Peyer's patch (tissue), 4 donors: ENCODE measurements at regions not wholly inside any gene's neighbourhood (a gene's known extent, or its start where the extent isn't known, plus 50 kb on each side); places are given as distances from the start of the nearest gene placed in this dataset.

Source experiments
- DNase-seq, 3 donors: peaks; one replicate each; pipeline ENCODE4 v3.0.0-alpha.2; 2017 to 2019
- H3K27ac ChIP-seq, 4 donors: fragments of 200-600 bp; sonication (generic); one replicate each; pipeline ENCODE4 v1.5.1; 2016 to 2019
- H3K27me3 ChIP-seq, 2 donors: fragments of 200-600 bp; sonication (generic); one replicate each; pipeline ENCODE4 v1.5.1; 2019
- H3K36me3 ChIP-seq, 3 donors: fragments of 200-600 bp; sonication (generic); one replicate each; pipeline ENCODE4 v1.5.1; 2016 to 2019
- H3K4me1 ChIP-seq, 4 donors: fragments of 200-600 bp; sonication (generic); one replicate each; pipeline ENCODE4 v1.5.1; 2016 to 2019
- H3K4me3 ChIP-seq, 4 donors: fragments of 200-600 bp; sonication (generic); 1 replicate in 3 of 4; 2 replicates in 1 of 4; pipeline ENCODE4 v1.5.1; 2016 to 2019; ENCODE audit warnings: mild to moderate bottlenecking in 1 of 4
- H3K9me3 ChIP-seq, 4 donors: fragments of 200-600 bp; sonication (generic); one replicate each; pipeline ENCODE4 v1.5.1; 2016 to 2019; ENCODE audit warnings: mild to moderate bottlenecking in 1 of 4
- CTCF ChIP-seq, 6 experiments: fragments of 450-650 bp in 4 of 6; fragments of 200-600 bp in 2 of 6; sonication (generic) in 1 of 6; IDR thresholded peaks; one replicate each; pipeline ENCODE4 v1.5.1; 2017 to 2019; ENCODE audit warnings: antibody characterized with exemption in 6 of 6, mild to moderate bottlenecking in 3 of 6, moderate library complexity in 1 of 6
- POLR2A ChIP-seq, 2 donors: fragments of 450-650 bp; IDR thresholded peaks; one replicate each; pipeline ENCODE4 v1.5.1; 2017; ENCODE audit warnings: antibody characterized with exemption in 2 of 2, mild to moderate bottlenecking in 2 of 2, moderate library complexity in 2 of 2

DNA sequence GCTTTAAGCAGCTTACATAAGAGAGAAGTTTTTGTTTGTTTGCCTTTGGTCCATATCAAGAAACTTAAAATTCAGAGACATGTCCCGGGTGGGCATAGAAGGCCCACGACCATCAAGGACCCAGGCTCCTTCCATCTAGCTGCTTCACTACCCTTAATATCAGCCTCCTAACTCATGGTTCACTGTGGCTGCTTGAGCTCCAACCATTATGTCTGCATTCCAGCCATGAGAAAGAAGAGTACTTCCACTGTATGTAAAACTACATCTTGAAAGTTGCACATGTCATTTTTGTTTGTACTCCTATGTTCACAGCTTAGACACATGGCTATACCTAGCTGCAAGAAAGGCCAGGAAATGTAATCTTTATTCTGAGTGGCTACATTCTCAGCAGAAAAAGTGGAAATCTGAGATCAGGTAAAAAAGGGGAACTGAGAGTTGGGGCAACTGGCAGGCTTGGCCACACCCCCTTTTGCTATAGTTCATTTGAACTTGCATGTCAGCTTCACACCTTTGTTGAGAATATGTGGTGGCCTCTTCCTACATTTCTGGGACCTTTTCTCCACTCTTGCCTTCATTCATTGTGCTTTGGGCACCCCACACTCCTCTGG, 81.3 kb upstream of the TP53I11 start:
- peak in 2 of 3 donors; percentile 69 to 76 for DNase-seq
- no peak overlapping the region for H3K4me3 ChIP-seq
- TF ChIP-seq CTCF (IDR thresholded peaks at IDR 0.05): no peak
- TF ChIP-seq POLR2A (IDR thresholded peaks at IDR 0.05): no peak
- no peaks in the 10 kb centered on the region for H3K9me3 ChIP-seq
- H3K27ac ChIP-seq: no peak overlapping the region
- no peaks in the 10 kb centered on the region for H3K4me1 ChIP-seq
- no peaks in the 10 kb centered on the region for H3K36me3 ChIP-seq
- no peaks in the 10 kb centered on the region for H3K27me3 ChIP-seq

- Histone ChIP-seq H3K27me3 (no peaks in the 10 kb centered on the region), H3K27ac (no peak overlapping the region), H3K4me1 (no peaks in the 10 kb centered on the region), H3K4me3 (no peak overlapping the region), H3K9me3 (no peaks in the 10 kb centered on the region), H3K36me3 (no peaks in the 10 kb centered on the region)
- DNase-seq: no peak
- no peak for TF ChIP-seq POLR2A (IDR thresholded peaks at IDR 0.05)
- TF ChIP-seq CTCF (IDR thresholded peaks at IDR 0.05): no peak
These were observed 84.7 kb upstream of the TP53I11 start for GRCh38 chr11:45035413-45035812.

- Histone ChIP-seq H3K27me3 (no peaks in the 10 kb centered on the region), H3K4me1 (no peaks in the 10 kb centered on the region), H3K36me3 (no peaks in the 10 kb centered on the region), H3K9me3 (no peaks in the 10 kb centered on the region), H3K4me3 (no peak overlapping the region), H3K27ac (no peak overlapping the region)
- TF ChIP-seq POLR2A (IDR thresholded peaks at IDR 0.05) (no peak), CTCF (IDR thresholded peaks at IDR 0.05) (no peak)
- DNase-seq: no peak
These were observed 85.3 kb upstream of the TP53I11 start for GRCh38 chr11:45036010-45036409.

- no peak overlapping the region for H3K27ac ChIP-seq
- H3K36me3 ChIP-seq: no peaks in the 10 kb centered on the region
- H3K9me3 ChIP-seq: no peaks in the 10 kb centered on the region
- TF ChIP-seq POLR2A (IDR thresholded peaks at IDR 0.05): no peak
- no peak for TF ChIP-seq CTCF (IDR thresholded peaks at IDR 0.05)
- no peak overlapping the region for H3K4me3 ChIP-seq
- DNase-seq: no peak
- H3K4me1 ChIP-seq: no peaks in the 10 kb centered on the region
- H3K27me3 ChIP-seq: no peaks in the 10 kb centered on the region
These were observed 86.0 kb upstream of the TP53I11 start for GRCh38 chr11:45036733-45037132.

DNA sequence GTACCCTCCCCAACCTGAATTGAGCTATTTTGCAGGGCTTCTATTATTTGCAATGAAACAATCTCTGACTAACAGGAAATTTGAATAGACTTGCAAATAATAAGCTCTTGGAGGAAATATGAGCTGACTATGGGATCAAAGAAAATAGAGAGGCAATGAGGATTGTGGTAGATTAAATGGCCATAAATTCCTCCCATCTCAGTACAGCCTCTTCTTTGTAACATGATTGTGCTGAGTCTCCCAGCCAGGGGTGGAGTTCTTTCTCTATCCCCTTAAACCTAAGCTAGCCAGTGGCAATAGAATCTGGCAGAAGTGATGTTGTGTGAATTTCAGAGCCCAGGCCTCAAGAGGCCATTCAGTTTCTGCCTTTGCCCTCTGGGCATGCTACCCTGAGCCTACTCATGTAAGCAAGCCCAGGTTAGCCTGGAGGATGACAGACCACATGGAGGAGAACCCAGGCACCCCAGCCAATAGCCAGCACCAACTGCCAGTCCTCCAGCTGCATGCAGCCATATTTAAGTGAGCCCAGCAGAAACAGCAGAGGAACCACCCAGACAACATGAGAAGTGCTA, 86.8 kb upstream of the TP53I11 start:
- Histone ChIP-seq H3K4me1 (no peaks in the 10 kb centered on the region), H3K9me3 (no peaks in the 10 kb centered on the region), H3K27me3 (no peaks in the 10 kb centered on the region), H3K36me3 (no peaks in the 10 kb centered on the region), H3K4me3 (no peak overlapping the region), H3K27ac (no peak overlapping the region)
- no peak for DNase-seq
- TF ChIP-seq POLR2A (IDR thresholded peaks at IDR 0.05) (no peak), CTCF (IDR thresholded peaks at IDR 0.05) (no peak)
